Lower leg skin (tissue), 4 donors: ENCODE measurements at regions not wholly inside any gene's neighbourhood (a gene's known extent, or its start where the extent isn't known, plus 50 kb on each side); places are given as distances from the start of the nearest gene placed in this dataset.

Experiments used
- DNase-seq, 2 donors: peaks; one replicate each; pipeline ENCODE4 v3.0.0-alpha.2; 2019; ENCODE audit warnings: low spot score in 2 of 2
- H3K4me3 ChIP-seq: fragments of 200-600 bp; sonication (generic); 2 replicates; pipeline ENCODE4 v1.5.1; 2017; ENCODE audit warnings: mild to moderate bottlenecking, low read depth; ENCODE audit not compliant: poor library complexity, severe bottlenecking
- CTCF ChIP-seq, 3 donors: fragments of 450-650 bp; IDR thresholded peaks; one replicate each; pipeline ENCODE4 v1.5.1; 2016; ENCODE audit warnings: antibody characterized with exemption in 3 of 3, mild to moderate bottlenecking in 3 of 3, moderate library complexity in 2 of 3
- POLR2A ChIP-seq, 2 donors: fragments of 450-650 bp; IDR thresholded peaks; one replicate each; pipeline ENCODE4 v1.6.1; 2016 to 2017; ENCODE audit warnings: antibody characterized with exemption in 2 of 2, mild to moderate bottlenecking in 1 of 2, moderate library complexity in 1 of 2
- WGBS, 2 donors: methylation state at CpG; one replicate each; pipeline ENCODE4 v1.1.5; 2018; 5-methylcytosine and 5-hydroxymethylcytosine counted together
- intact Hi-C: fragments of 100-400 bp; cut with DNase I; formaldehyde crosslinking; loops from one replicate; pipeline ENCODE4 v1.15.0; 2023; ENCODE audit warnings: low total_unique reads

- DNase-seq: no peak
- WGBS, 2 donors: 83 to 86% methylated on average over 4 of the region's 4 CpGs
- intact Hi-C loops: no loop called here
Measured at GRCh38 chr2:19208479-19209199, 149.8 kb downstream of the OSR1 start.

GRCh38 chr2:19207452-19207851 lies 151.0 kb downstream of the OSR1 start:
- no peak for TF ChIP-seq POLR2A (IDR thresholded peaks at IDR 0.05)
- no peak for TF ChIP-seq CTCF (IDR thresholded peaks at IDR 0.05)
- DNase-seq: no peak
- 71 to 80% methylated on average over 8 of the region's 8 CpGs for WGBS, 2 donors
- intact Hi-C loops: no loop called here
- H3K4me3 ChIP-seq: no peak overlapping the region

More at GRCh38 chr2:19208479-19209199, 149.8 kb downstream of the OSR1 start:
- TF ChIP-seq POLR2A (IDR thresholded peaks at IDR 0.05): no peak
- TF ChIP-seq CTCF (IDR thresholded peaks at IDR 0.05): no peak
- no peak overlapping the region for H3K4me3 ChIP-seq

GRCh38 chr2:19205983-19206533 lies 152.4 kb downstream of the OSR1 start:
- DNase-seq: no peak
- no peak for TF ChIP-seq CTCF (IDR thresholded peaks at IDR 0.05)
- TF ChIP-seq POLR2A (IDR thresholded peaks at IDR 0.05): no peak
- 73 to 75% methylated on average over 4 of the region's 4 CpGs for WGBS, 2 donors
- no peak overlapping the region for H3K4me3 ChIP-seq
- intact Hi-C loops: no loop called here

- TF ChIP-seq POLR2A (IDR thresholded peaks at IDR 0.05) (no peak), CTCF (IDR thresholded peaks at IDR 0.05) (no peak)
- H3K4me3 ChIP-seq: no peak overlapping the region
- no peak for DNase-seq
- intact Hi-C loops: no loop called here
- WGBS, 2 donors: 94 to 97% methylated on average over 5 of the region's 5 CpGs
Measured at GRCh38 chr2:19203866-19204265, 154.6 kb downstream of the OSR1 start.

GRCh38 chr2:19201911-19202462 lies 156.4 kb downstream of the OSR1 start:
- TF ChIP-seq CTCF (IDR thresholded peaks at IDR 0.05): no peak
- TF ChIP-seq POLR2A (IDR thresholded peaks at IDR 0.05): no peak
- 83 to 88% methylated on average over 4 of the region's 4 CpGs for whole genome bisulfite sequencing, 2 donors
- no peak overlapping the region for H3K4me3 ChIP-seq
- DNase-seq: no peak
- intact Hi-C loops: no loop called here
